Tibial nerve (tissue), 4 donors: ENCODE measurements at regions not wholly inside any gene's neighbourhood (a gene's known extent, or its start where the extent isn't known, plus 50 kb on each side); places are given as distances from the start of the nearest gene placed in this dataset.
A peak's percentile ranks its signal among the peaks of the same experiment; 100 is the strongest.
"Not testable (repeated sequence)": the region's sequence is repeated elsewhere in the genome, so short reads cannot be mapped to it uniquely, and the experiment has no call there.

ENCODE experiments used
- DNase-seq, 2 donors: peaks; one replicate each; pipeline ENCODE4 v3.0.0-alpha.2; 2019; ENCODE audit warnings: low spot score in 2 of 2
- H3K27ac ChIP-seq, 4 donors: fragments of 200-600 bp; sonication (generic) in 3 of 4; one replicate each; pipeline ENCODE4 v1.5.1; 2017 to 2019; ENCODE audit warnings: mild to moderate bottlenecking in 1 of 4
- H3K27me3 ChIP-seq, 2 donors: fragments of 200-600 bp; sonication (generic) in 1 of 2; one replicate each; pipeline versions ENCODE4 v1.5.1 to v1.6.0; 2017 to 2019
- H3K36me3 ChIP-seq, 3 donors: fragments of 200-600 bp; sonication (generic); one replicate each; pipeline ENCODE4 v1.5.1; 2018 to 2019
- H3K4me1 ChIP-seq, 4 donors: fragments of 200-600 bp; sonication (generic) in 3 of 4; one replicate each; pipeline ENCODE4 v1.5.1; 2017 to 2019
- H3K4me3 ChIP-seq, 4 donors: fragments of 200-600 bp; sonication (generic) in 3 of 4; one replicate each; pipeline ENCODE4 v1.5.1; 2017 to 2019; ENCODE audit warnings: mild to moderate bottlenecking in 1 of 4, moderate library complexity in 1 of 4
- H3K9me3 ChIP-seq, 4 donors: fragments of 200-600 bp; sonication (generic) in 3 of 4; one replicate each; pipeline ENCODE4 v1.5.1; 2017 to 2019
- EP300 ChIP-seq, 2 donors: sonication (generic); formaldehyde crosslinking; IDR thresholded peaks; one replicate each; pipeline ENCODE4 v1.6.1; 2017; ENCODE audit warnings: antibody characterized with exemption in 2 of 2, mild to moderate bottlenecking in 1 of 2
- POLR2A ChIP-seq, 2 donors: fragments of 450-650 bp; IDR thresholded peaks; one replicate each; pipeline ENCODE4 v1.6.1; 2017; ENCODE audit warnings: antibody characterized with exemption in 2 of 2, mild to moderate bottlenecking in 2 of 2, moderate library complexity in 2 of 2
- WGBS, 2 donors: methylation state at CpG; one replicate each; pipeline ENCODE4 v1.1.5; 2018; 5-methylcytosine and 5-hydroxymethylcytosine counted together
- TF ChIP-seq, protein P1 (sequence below), 5 experiments: fragments of 200-600 bp in 3 of 5; fragments of 450-650 bp in 2 of 5; sonication (generic) in 3 of 5; IDR thresholded peaks; one replicate each; pipeline ENCODE4 v1.5.1; 2016 to 2019; ENCODE audit warnings: antibody characterized with exemption in 5 of 5, mild to moderate bottlenecking in 3 of 5, moderate library complexity in 2 of 5

DNA sequence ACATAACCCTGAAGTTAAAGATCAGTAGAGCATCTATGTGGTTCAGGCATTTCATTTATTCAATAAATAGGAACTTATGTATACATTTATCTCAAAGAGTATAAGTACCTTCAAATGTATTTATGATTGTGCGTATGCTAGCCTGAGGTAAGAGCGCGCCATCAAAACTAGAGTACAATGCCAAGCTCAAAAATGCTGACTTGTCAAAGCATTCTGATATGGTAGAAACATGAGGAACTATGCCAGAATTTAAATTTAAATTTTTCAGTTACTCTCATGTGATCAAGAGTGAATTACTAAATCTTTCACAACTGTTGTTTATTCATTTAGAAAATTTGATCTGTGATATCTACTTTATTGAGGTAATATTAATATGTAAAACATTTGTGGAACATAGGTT, 225.5 kb upstream of the CDH8 start:
- WGBS, 2 donors: 95 to 97% methylated on average over 3 of the region's 3 CpGs
- Histone ChIP-seq H3K36me3 (no peaks in the 10 kb centered on the region), H3K27ac (no peak overlapping the region), H3K9me3 (no peaks in the 10 kb centered on the region), H3K4me3 (no peak overlapping the region), H3K4me1 (no peaks in the 10 kb centered on the region), H3K27me3 (no peaks in the 10 kb centered on the region)
- no peak for TF ChIP-seq EP300 (IDR thresholded peaks at IDR 0.05)
- TF ChIP-seq POLR2A (IDR thresholded peaks at IDR 0.05): no peak
- TF ChIP-seq, protein P1, sequence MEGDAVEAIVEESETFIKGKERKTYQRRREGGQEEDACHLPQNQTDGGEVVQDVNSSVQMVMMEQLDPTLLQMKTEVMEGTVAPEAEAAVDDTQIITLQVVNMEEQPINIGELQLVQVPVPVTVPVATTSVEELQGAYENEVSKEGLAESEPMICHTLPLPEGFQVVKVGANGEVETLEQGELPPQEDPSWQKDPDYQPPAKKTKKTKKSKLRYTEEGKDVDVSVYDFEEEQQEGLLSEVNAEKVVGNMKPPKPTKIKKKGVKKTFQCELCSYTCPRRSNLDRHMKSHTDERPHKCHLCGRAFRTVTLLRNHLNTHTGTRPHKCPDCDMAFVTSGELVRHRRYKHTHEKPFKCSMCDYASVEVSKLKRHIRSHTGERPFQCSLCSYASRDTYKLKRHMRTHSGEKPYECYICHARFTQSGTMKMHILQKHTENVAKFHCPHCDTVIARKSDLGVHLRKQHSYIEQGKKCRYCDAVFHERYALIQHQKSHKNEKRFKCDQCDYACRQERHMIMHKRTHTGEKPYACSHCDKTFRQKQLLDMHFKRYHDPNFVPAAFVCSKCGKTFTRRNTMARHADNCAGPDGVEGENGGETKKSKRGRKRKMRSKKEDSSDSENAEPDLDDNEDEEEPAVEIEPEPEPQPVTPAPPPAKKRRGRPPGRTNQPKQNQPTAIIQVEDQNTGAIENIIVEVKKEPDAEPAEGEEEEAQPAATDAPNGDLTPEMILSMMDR (IDR thresholded peaks at IDR 0.05): no peak
- no peak for DNase-seq

DNA sequence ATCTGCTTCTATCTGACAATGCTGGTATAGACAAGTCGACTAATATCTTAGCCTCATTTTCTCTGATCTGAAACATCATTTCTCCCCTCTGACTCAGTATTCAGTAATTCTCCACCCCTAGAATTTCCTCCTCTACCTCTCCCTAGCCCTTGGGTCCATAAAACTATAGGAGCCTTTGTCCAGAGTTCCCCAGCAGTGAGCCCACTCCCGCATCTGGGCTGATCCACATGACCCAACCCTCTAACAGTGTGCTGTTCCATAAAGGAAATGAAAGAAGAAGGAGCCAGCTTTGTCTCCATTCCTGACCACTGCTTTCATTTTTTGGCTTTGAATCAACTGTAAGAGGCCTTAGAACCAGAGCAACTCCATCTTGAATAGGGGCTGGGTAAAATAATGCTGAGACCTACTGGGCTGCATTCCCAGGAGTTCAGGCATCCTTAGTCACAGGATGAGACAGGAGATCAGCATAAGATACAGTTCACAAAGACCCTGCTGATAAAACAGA, 222.7 kb upstream of the CDH8 start:
- H3K9me3 ChIP-seq, H3K27ac ChIP-seq, DNase-seq, H3K4me1 ChIP-seq, H3K4me3 ChIP-seq, H3K27me3 ChIP-seq, H3K36me3 ChIP-seq: not testable (repeated sequence)
- 49 to 54% methylated on average over 2 of the region's 2 CpGs for WGBS, 2 donors

DNA sequence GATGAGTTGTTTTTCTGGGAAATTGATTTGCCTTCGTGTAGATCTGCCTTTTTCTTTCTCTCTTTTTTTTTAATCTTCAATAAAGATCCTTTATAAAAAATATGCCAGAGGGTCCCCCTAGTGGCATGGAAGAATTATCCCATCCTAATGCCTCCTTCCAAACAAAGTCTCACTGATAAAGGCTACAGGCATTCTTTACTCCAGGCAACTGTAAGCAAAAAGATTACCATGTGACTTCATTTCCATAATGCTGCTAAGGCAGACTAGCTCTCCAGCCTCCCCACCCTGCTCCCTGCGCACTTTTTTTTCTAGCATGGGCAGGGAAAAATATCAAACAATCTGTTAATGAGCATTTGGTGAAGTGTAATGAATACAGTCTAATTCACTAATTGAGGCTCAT, 220.2 kb upstream of the CDH8 start:
- no peak for TF ChIP-seq EP300 (IDR thresholded peaks at IDR 0.05)
- TF ChIP-seq, protein P1 (IDR thresholded peaks at IDR 0.05): peak in 2 of 5 experiments; percentile 12 to 42

DNA sequence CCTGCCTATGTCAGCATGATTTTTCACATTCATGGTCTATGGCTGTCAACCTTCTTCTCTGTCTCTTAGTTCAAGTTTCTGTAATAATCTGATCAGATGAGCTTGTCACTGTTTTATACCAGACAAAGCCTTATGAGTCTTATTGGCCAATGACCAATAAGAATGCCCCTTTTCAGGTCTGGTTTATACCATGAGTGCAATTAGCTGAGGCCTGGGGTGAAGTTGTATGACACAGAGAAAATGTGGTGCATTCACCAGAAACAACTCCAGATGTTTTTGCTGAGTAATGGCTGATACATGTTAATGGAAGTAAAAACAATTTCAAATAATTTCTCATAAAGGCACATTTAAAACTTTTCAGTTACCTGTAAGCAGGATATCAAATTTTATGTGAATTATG, 218.6 kb upstream of the CDH8 start:
- Histone ChIP-seq H3K9me3 (no peaks in the 10 kb centered on the region), H3K4me1 (peaks cover 0 to 5% (median 2%) of the 10 kb centered on the region in 4 donors), H3K4me3 (no peak overlapping the region), H3K27ac (no peak overlapping the region), H3K27me3 (no peaks in the 10 kb centered on the region), H3K36me3 (no peaks in the 10 kb centered on the region)
- no peak for DNase-seq
- TF ChIP-seq EP300 (IDR thresholded peaks at IDR 0.05): no peak
- TF ChIP-seq, protein P1 (IDR thresholded peaks at IDR 0.05): no peak
- TF ChIP-seq POLR2A (IDR thresholded peaks at IDR 0.05): no peak

More for the DNA sequence above, 220.2 kb upstream of the CDH8 start:
- no peak overlapping the region for H3K27ac ChIP-seq
- no peaks in the 10 kb centered on the region for H3K27me3 ChIP-seq
- WGBS, 2 donors: 28 to 37% methylated on average over 2 of the region's 2 CpGs
- no peak overlapping the region for H3K4me3 ChIP-seq
- no peaks in the 10 kb centered on the region for H3K36me3 ChIP-seq
- no peaks in the 10 kb centered on the region for H3K9me3 ChIP-seq
- H3K4me1 ChIP-seq: peaks cover 0 to 5% (median 2%) of the 10 kb centered on the region in 4 donors
- DNase-seq: no peak

DNA sequence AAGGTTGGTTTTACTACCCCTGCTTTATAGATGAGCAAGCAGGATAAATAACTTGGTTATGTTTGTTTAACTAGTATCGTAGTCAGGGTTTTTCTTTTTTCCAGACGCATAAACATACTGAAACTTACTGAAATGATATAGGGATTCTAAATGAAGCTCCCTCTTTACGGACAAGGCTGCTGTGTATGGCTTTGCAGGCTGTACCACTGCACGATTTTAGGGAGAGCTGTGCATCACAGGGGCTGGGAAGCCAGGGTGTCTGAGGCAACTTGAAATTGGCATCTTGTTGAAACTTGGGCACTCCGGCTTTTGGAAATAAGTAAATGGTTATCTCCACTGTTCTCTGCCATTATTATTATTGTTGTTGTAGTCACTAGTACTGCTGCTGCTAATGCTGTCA, 218.1 kb upstream of the CDH8 start:
- Histone ChIP-seq H3K4me3 (no peak overlapping the region), H3K4me1 (peaks cover 0 to 5% (median 2%) of the 10 kb centered on the region in 4 donors), H3K9me3 (no peaks in the 10 kb centered on the region), H3K27me3 (no peaks in the 10 kb centered on the region), H3K36me3 (no peaks in the 10 kb centered on the region), H3K27ac (no peak overlapping the region)
- TF ChIP-seq, protein P1 (IDR thresholded peaks at IDR 0.05): no peak
- TF ChIP-seq EP300 (IDR thresholded peaks at IDR 0.05): no peak
- no peak for TF ChIP-seq POLR2A (IDR thresholded peaks at IDR 0.05)
- DNase-seq: no peak
- WGBS, 2 donors: 57 to 59% methylated on average over 5 of the region's 5 CpGs

DNA sequence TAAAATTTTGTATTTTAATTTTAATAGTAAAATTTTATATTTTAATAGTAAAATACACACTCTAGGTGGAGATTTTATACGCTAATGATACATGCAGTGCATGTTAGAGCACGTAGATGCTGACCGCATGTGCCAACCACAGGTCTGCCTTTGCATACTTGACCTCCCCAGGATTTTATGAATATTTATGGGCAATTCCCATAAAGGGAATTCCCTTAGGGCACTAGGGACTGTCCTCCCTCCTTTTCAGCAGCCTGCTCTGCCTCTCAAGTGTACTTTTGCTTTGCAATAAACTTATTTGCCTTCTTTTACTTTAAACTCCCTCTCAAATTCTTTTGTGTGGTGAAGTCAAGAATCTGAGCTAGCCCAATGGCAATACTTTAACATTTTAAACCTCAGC, 217.7 kb upstream of the CDH8 start:
- no peak for TF ChIP-seq POLR2A (IDR thresholded peaks at IDR 0.05)
- TF ChIP-seq, protein P1 (IDR thresholded peaks at IDR 0.05): no peak
- Histone ChIP-seq H3K9me3 (no peaks in the 10 kb centered on the region), H3K4me1 (peaks cover 0 to 5% (median 2%) of the 10 kb centered on the region in 4 donors), H3K27me3 (no peaks in the 10 kb centered on the region), H3K27ac (no peak overlapping the region), H3K4me3 (no peak overlapping the region), H3K36me3 (no peaks in the 10 kb centered on the region)
- DNase-seq: no peak
- WGBS, 2 donors: 69 to 79% methylated on average over 3 of the region's 3 CpGs
